GM18907 (cell line): ENCODE measurements at regions not wholly inside any gene's neighbourhood (a gene's known extent, or its start where the extent isn't known, plus 50 kb on each side); places are given as distances from the start of the nearest gene placed in this dataset.

Source experiments
- ATAC-seq: cut with Tn5 transposase; IDR thresholded peaks from one replicate; pipeline ENCODE4 v1.9.1; 2021; ENCODE audit warnings: mild to moderate bottlenecking, moderate library complexity; ENCODE audit not compliant: unreplicated experiment

- ATAC-seq = no peak
Measured at GRCh38 chr14:40944521-40944920, 662.2 kb upstream of the LRFN5 start.

DNA sequence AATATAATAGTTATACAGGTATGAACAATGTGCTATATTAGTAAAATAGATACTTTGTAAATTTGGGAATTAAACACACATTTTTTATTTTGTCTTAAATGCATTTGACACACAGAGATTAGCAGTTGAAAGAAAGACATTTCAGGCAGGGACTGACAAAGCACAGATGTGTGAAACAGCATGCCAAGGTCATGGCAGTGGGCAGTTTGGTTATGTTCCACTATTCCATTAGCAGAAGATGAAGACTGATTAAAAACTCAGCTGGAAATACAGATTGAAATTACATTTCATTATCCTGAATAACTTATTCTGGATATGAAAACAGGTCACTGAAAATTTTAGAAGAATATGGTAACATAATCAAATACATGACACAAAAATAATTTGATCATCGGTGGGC lies 669.8 kb upstream of the LRFN5 start:
- ATAC-seq = no peak

- ATAC-seq = no peak
Measured at GRCh38 chr14:40920380-40920779, 686.3 kb upstream of the LRFN5 start.

DNA sequence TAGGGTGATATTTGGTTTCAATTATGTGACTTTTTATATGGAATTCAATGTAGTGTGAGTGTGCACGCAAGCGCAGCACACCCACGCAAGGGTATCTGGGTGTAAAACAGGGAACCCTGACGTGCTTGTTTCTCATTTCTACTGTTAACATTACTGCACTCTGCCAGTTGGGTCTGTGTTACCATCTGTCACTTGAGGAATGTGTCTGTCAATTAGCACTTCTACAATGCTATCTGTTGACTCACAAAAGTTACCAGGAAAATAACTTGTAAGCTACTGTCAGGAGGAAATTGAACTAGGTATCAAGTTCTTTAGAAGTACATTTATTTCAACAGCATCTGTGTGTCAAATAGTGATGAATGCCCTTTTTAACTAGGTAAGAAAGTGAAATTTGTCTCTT lies 695.5 kb upstream of the LRFN5 start:
- no peak for ATAC-seq

DNA sequence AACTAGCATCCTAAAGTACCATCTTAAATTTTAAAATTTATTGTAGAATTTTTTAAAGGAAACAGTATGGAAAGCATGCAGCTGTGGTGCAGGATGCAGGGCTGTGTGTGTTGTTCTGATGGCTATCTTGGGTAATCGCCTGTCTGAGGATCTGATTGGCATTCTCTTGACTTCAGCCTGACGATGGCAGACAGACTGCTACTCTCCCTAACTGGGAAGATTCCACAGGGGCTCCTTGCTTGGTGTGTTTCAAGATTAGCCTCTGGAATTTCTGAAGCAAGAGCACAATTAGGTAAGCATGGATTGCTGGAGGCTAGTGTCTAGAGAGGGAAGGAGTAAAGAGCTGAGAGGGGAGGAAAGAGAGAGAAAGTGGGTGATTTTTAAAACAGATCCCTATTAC lies 696.8 kb upstream of the LRFN5 start:
- ATAC-seq = no peak

- no peak for ATAC-seq
Measured at GRCh38 chr14:40903709-40904108, 703.0 kb upstream of the LRFN5 start.

DNA sequence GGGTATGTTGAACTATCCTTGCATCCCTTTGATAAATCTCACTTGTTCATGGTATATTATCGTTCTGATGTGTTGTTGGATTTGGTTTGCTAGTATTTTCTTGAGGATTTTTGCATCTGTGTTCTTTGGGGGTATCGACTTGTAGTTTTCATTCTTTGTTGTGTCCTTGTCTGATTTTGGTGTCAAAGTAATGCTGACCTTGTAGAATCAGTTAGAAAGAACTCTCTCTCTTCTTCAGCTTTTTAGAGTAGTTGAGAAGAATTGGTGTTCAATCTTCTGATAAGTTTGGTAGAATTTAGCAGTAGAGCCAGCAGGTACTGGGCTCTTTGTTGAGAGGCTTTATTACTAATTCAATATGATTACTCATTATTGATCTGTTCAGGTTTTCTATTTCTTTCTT lies 707.2 kb upstream of the LRFN5 start:
- ATAC-seq = no peak

DNA sequence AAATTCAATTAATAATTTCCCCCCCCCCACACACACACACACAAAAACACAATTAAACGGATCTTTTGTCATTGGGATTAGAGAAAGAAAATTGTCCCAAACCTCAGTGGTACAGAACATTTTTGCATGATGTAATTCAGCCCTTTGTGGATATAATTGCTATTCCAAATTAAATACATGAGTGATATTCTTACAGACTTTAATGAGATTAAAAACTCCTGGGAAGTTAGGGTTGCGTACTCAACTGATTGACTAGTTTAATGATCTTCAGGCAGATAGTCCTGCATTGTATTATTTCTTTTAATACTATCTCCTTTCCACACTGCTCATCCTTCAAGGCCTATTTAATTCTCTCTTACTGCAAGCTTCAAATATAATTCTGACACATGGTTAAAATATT lies 711.8 kb upstream of the LRFN5 start:
- no peak for ATAC-seq

DNA sequence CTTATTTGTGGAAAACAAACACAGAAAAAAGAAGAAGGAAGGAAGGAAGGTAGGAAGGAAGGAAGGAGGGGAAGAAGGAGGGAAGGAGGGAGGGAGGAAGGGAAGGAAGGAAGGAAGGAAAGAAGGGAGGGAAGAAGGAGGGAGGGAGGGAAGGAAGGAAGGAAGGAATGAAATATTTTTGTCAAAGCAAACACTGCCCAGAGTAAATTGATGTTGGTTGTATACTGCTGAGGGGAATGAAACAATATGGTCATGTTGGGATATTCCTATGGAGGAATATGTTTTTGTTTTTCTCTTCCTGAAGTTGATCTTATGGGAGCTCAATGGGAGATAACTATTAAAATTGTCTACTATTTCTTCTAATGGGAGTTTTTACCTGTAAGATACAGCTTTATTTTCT lies 717.5 kb upstream of the LRFN5 start:
- no peak for ATAC-seq

GRCh38 chr14:40887912-40888311 lies 718.8 kb upstream of the LRFN5 start:
- ATAC-seq = no peak

DNA sequence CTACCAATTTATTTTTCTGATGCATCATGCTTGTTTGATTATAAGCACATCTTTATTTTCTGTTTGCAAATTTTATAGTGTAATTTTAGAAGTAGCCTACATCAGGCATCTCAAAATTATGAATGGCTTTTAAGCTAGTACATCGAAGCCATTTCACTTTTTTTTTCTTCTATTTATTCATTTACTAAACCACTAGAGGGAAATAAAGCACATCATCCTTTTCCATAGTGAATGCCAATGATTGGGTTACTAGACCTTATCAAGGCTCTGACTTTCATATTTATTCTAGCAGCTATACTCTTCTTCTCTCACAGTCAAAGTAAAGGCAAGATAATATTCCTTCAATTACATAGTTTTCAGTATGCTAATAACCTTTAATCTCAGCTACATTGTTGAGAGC lies 736.4 kb upstream of the LRFN5 start:
- no peak for ATAC-seq

DNA sequence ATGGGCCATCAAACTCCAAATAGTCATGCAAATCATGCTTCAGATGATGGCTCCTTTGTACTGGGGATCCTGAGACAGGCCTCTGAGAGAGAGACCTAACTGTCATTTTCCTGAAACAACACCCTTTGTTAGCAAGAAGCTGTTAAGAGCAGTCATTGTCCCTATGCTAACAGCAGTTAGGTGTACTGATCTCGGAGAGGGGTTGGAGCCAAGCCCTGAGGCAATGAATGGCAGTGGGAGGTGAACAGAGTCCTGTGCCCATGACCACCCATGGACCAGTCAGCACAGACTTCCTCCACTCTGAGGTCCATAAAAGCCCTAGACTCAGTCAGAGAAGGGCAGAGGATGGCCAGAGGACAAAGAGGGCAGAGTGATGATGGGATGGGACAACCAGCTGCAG lies 747.6 kb upstream of the LRFN5 start:
- ATAC-seq = no peak

- no peak for ATAC-seq
Measured at GRCh38 chr14:40855343-40855742, 751.3 kb upstream of the LRFN5 start.

DNA sequence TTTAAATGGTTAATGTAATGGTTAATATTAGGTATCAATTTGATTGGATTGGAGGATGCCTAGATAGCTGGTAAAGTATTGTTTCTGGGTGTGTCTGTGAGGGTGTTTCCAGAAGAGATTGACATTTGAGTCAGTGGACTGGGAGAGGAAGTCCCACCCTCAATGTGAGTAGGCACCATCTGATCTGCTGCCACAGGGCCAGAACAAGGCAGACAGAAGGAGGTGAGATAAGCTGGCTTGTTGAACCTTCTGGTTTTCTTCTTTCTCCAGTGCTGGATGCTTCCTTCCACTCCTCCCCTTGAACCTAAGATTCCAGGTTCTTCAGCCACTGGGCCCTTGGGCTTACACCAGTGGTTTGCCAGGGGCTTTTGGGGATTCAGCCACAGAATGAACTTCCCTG lies 756.5 kb upstream of the LRFN5 start:
- ATAC-seq = no peak

- no peak for ATAC-seq
Measured at GRCh38 chr14:40847480-40847879, 759.2 kb upstream of the LRFN5 start.

GRCh38 chr14:40842816-40843215 lies 763.9 kb upstream of the LRFN5 start:
- no peak for ATAC-seq

DNA sequence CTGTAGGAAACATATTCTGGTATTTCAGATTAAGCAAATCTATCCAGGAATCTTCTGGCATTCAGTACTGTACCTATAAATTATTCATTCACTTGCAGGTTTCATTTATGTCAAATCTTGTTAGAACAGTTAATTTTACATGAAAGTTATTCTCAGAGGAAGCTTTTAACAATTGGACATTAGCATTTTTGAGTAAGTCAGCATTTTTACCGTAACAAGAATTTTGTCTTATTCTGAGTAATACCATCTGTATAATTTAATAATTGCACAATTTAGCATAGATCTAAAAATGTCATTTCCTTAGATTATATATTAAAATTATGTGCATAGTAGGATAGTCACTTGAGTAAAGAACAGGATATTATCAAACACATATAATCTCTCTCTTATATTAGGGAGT lies 764.8 kb upstream of the LRFN5 start:
- no peak for ATAC-seq

DNA sequence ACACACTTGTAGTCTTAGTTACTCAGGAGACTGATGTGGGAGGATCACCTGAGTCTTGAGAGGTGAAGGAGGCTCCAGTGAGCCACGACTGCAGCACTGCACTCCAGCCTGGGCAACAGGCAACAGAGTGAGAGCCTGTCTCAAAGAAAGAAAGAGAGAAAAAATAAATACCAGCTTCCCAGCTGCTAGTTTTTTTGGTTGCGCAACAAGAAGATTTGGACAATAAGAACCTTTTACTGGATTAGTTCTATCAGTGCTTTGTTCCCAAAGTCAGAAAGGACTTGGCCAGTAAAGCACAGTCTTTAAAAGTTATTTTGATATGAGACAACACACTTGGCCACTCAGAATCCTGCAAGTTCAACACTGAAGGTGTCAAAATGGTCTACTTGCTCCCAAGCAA lies 768.1 kb upstream of the LRFN5 start:
- no peak for ATAC-seq

- ATAC-seq = no peak
Measured at GRCh38 chr14:40806471-40806870, 800.2 kb upstream of the LRFN5 start.

DNA sequence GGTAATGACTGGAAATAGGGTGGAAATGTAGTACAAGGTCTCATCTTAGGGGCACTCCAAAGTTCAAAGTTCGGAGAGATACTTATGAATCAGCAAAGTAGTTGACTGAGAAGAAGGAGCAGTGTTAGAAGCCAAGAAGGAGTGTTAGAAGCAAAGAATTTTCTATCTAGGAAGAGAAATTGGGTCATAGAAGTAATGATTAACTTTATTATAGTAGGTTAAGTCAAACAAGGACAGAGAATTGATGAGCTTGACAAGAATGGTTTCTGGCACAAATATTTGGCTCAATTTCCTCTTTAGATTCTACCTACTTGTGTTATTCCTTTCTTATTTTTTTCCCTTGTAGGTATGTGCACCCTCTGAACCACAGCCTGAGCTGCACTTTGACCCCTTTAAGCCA lies 810.5 kb upstream of the LRFN5 start:
- ATAC-seq = no peak

- no peak for ATAC-seq
Measured at GRCh38 chr14:40784860-40785259, 821.8 kb upstream of the LRFN5 start.

- ATAC-seq = no peak
Measured at GRCh38 chr14:40762685-40763084, 844.0 kb upstream of the LRFN5 start.

DNA sequence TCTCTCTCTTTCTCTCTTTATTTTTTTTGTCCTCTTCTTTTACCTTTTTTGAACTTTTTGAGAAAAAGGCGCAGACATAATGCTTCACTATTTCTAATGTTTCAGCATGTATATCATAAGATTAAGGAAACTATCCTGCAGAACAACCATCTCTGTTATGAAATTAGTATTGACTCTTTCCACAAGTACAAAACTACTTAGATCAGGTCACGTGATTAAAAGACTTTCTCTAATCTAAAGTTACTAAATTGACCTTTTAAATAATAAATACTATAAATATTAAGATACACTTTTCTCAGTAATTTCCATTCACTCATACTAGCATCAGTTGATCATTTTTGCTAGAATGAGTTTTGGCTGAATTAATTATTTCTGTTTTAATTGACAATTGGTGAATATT lies 844.5 kb upstream of the LRFN5 start:
- ATAC-seq = no peak

- no peak for ATAC-seq
Measured at GRCh38 chr14:40760704-40761103, 846.0 kb upstream of the LRFN5 start.
